SK-N-SH (cell line): ENCODE measurements at regions not wholly inside any gene's neighbourhood (a gene's known extent, or its start where the extent isn't known, plus 50 kb on each side); places are given as distances from the start of the nearest gene placed in this dataset.

Experiments used
- EP300 ChIP-seq, 2 experiments: IDR thresholded peaks; 2 replicates each; pipeline versions ENCODE4 v1.4.0 to v1.6.1; 2012; ENCODE audit warnings: borderline replicate concordance in 1 of 2, low read depth in 1 of 2, low read length in 1 of 2
- EZH2phosphoT487 ChIP-seq: fragments of 200-600 bp; sonication (generic); IDR thresholded peaks from 2 replicates; pipeline ENCODE4 v1.6.1; 2017; ENCODE audit warnings: low read depth, mixed run types, mild to moderate bottlenecking, antibody characterized with exemption, moderate library complexity, borderline replicate concordance
- POLR2AphosphoS5 ChIP-seq: IDR thresholded peaks from 2 replicates; pipeline ENCODE4 v1.6.1; 2012; ENCODE audit warnings: low read depth, low read length
- SIN3A ChIP-seq: IDR thresholded peaks from 2 replicates; pipeline ENCODE4 v1.6.1; 2012; ENCODE audit warnings: low read depth, mild to moderate bottlenecking, low read length, moderate library complexity, borderline replicate concordance
- TF ChIP-seq, protein P1 (sequence below): fragments of 200-600 bp; sonication (generic); IDR thresholded peaks from 2 replicates; pipeline ENCODE4 v1.6.1; 2017; ENCODE audit warnings: antibody characterized with exemption, mild to moderate bottlenecking, moderate library complexity

DNA sequence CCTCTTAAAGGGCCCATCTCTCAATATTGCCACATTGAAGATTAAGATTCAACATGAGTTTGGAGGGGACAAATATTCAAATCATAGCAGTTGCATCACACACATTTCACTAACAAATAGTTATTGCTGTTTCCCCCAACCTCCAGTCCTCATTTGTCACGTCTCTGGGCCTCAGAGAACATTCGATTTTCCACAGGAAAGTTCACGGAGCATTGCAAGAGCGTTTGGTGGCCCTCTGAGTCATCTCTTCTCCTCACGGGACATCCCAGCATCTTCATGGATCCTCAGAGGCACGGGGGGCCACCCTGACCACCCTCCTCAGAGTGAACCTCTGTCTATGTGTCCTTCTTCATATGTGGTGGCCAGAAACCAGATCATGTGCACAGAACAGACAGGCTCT, 50.3 kb upstream of the CHST15 start:
- no peak for TF ChIP-seq EZH2phosphoT487
- TF ChIP-seq, protein P1, sequence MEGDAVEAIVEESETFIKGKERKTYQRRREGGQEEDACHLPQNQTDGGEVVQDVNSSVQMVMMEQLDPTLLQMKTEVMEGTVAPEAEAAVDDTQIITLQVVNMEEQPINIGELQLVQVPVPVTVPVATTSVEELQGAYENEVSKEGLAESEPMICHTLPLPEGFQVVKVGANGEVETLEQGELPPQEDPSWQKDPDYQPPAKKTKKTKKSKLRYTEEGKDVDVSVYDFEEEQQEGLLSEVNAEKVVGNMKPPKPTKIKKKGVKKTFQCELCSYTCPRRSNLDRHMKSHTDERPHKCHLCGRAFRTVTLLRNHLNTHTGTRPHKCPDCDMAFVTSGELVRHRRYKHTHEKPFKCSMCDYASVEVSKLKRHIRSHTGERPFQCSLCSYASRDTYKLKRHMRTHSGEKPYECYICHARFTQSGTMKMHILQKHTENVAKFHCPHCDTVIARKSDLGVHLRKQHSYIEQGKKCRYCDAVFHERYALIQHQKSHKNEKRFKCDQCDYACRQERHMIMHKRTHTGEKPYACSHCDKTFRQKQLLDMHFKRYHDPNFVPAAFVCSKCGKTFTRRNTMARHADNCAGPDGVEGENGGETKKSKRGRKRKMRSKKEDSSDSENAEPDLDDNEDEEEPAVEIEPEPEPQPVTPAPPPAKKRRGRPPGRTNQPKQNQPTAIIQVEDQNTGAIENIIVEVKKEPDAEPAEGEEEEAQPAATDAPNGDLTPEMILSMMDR, result no peak
- TF ChIP-seq SIN3A, result no peak
- no peak for TF ChIP-seq POLR2AphosphoS5
- TF ChIP-seq EP300 (IDR thresholded peaks at IDR 0.05; ENCODE audit: borderline replicate concordance in 1 of 2, low read depth in 1 of 2, low read length in 1 of 2), result no peak
